Aorta (tissue), 5 donors: ENCODE measurements at regions not wholly inside any gene's neighbourhood (a gene's known extent, or its start where the extent isn't known, plus 50 kb on each side); places are given as distances from the start of the nearest gene placed in this dataset.

ENCODE experiments used
- ATAC-seq: fragments of 200-7000 bp; cut with Tn5 transposase; one replicate; pipeline ENCODE4 v1.9.1; 2022; ENCODE audit warnings: moderate library complexity; ENCODE audit not compliant: low FRiP score
- DNase-seq, 2 donors: peaks; one replicate each; pipeline ENCODE4 v3.0.0-alpha.2; 2020
- H3K27ac ChIP-seq, 2 donors: one replicate each; pipeline ENCODE4 v1.5.1; 2013; ENCODE audit warnings: low read length in 2 of 2, mild to moderate bottlenecking in 2 of 2, moderate library complexity in 2 of 2, control low read depth in 1 of 2, inconsistent platforms in 1 of 2, low read depth in 1 of 2
- H3K27me3 ChIP-seq, 2 donors: one replicate each; pipeline ENCODE4 v1.6.1; 2013; ENCODE audit warnings: control low read depth in 1 of 2, low read length in 1 of 2, mild to moderate bottlenecking in 1 of 2, moderate library complexity in 1 of 2; ENCODE audit not compliant: insufficient read depth in 2 of 2, control insufficient read depth in 1 of 2
- H3K36me3 ChIP-seq, 2 donors: one replicate each; pipeline ENCODE4 v1.6.1; 2013; ENCODE audit warnings: control low read depth in 1 of 2, low read length in 1 of 2, mild to moderate bottlenecking in 1 of 2; ENCODE audit not compliant: insufficient read depth in 2 of 2, control insufficient read depth in 1 of 2
- H3K4me1 ChIP-seq, 2 donors: one replicate each; pipeline ENCODE4 v1.6.1; 2013; ENCODE audit warnings: low read length in 2 of 2, control low read depth in 1 of 2, mild to moderate bottlenecking in 1 of 2, moderate library complexity in 1 of 2; ENCODE audit not compliant: insufficient read depth in 2 of 2, control insufficient read depth in 1 of 2
- H3K4me3 ChIP-seq, 2 donors: one replicate each; pipeline ENCODE4 v1.5.1; 2013; ENCODE audit warnings: low read length in 2 of 2, control low read depth in 1 of 2, mild to moderate bottlenecking in 1 of 2
- H3K9me3 ChIP-seq: one replicate; pipeline ENCODE4 v1.6.1; 2013; ENCODE audit warnings: mild to moderate bottlenecking, low read length; ENCODE audit not compliant: control insufficient read depth
- WGBS, 2 donors: extraction: QIAGEN DNeasy Blood & Tissue Kit; methylation state at CpG; one replicate each; pipeline ENCODE4 v1.1.7; 2013; 5-methylcytosine and 5-hydroxymethylcytosine counted together
- intact Hi-C, 2 donors: fragments of 100-400 bp; cut with DNase I; formaldehyde crosslinking; loops; one replicate each; pipeline versions ENCODE4 v1.14.2 to v1.15.0; 2022
- donor health status: healthy with polysubstance abuse.
- donor health status: Bipolar disorder and iron deficiency.
- donor health status: DM: no; HTN: no; CAD: no.
- donor health status: DM: no; HTN: no; CAD: no.
- donor health status: DM: yes; HTN: yes; CAD: no.

GRCh38 chr1:229196404-229197264, 74.3 kb upstream of the RAB4A start:
- DNase-seq (no peak), ATAC-seq (no peak)
- intact Hi-C loops = no loop called here
- H3K36me3 ChIP-seq = no peaks in the 10 kb centered on the region
- H3K9me3 ChIP-seq = no peaks in the 10 kb centered on the region
- H3K27me3 ChIP-seq = no peaks in the 10 kb centered on the region
- H3K4me1 ChIP-seq = no peaks in the 10 kb centered on the region
- H3K4me3 ChIP-seq = no peak overlapping the region
- 86 to 93% methylated on average over 6 of the region's 6 CpGs for WGBS, 2 donors
- no peak overlapping the region for H3K27ac ChIP-seq

- Histone ChIP-seq H3K4me1 (no peaks in the 10 kb centered on the region), H3K4me3 (no peak overlapping the region), H3K27ac (no peak overlapping the region), H3K27me3 (no peaks in the 10 kb centered on the region), H3K9me3 (no peaks in the 10 kb centered on the region), H3K36me3 (no peaks in the 10 kb centered on the region)
- no peak for DNase-seq
- no peak for ATAC-seq
- intact Hi-C loops = no loop called here
- WGBS, 2 donors = 94 to 97% methylated on average over 5 of the region's 5 CpGs
These were observed 73.7 kb upstream of the RAB4A start for GRCh38 chr1:229197265-229197585.

GRCh38 chr1:229199261-229200243, 71.4 kb upstream of the RAB4A start:
- Histone ChIP-seq H3K36me3 (no peaks in the 10 kb centered on the region), H3K27me3 (no peaks in the 10 kb centered on the region), H3K9me3 (no peaks in the 10 kb centered on the region), H3K4me3 (no peak overlapping the region), H3K4me1 (no peaks in the 10 kb centered on the region), H3K27ac (no peak overlapping the region)
- WGBS, 2 donors = 71 to 72% methylated on average over 16 of the region's 16 CpGs
- DNase-seq = peak in 1 of 2 donors; percentile 56
- ATAC-seq = no peak
- intact Hi-C loops = no loop called here

GRCh38 chr1:229203030-229203751, 67.7 kb upstream of the RAB4A start:
- no peak overlapping the region for H3K27ac ChIP-seq
- no peaks in the 10 kb centered on the region for H3K9me3 ChIP-seq
- H3K27me3 ChIP-seq = no peaks in the 10 kb centered on the region
- H3K4me1 ChIP-seq = no peaks in the 10 kb centered on the region
- 90 to 92% methylated on average over 5 of the region's 5 CpGs for WGBS, 2 donors
- H3K4me3 ChIP-seq = no peak overlapping the region
- DNase-seq (no peak), ATAC-seq (no peak)
- intact Hi-C loops = no loop called here
- no peaks in the 10 kb centered on the region for H3K36me3 ChIP-seq

- Histone ChIP-seq H3K36me3 (no peaks in the 10 kb centered on the region), H3K4me1 (no peaks in the 10 kb centered on the region), H3K4me3 (no peak overlapping the region), H3K27me3 (no peaks in the 10 kb centered on the region), H3K9me3 (no peaks in the 10 kb centered on the region), H3K27ac (peak overlapping the region in 1 of 2 donors; percentile 39)
- intact Hi-C loops = no loop called here
- no peak for DNase-seq
- 79% methylated on average over 11 of the region's 11 CpGs for WGBS, 2 donors
- ATAC-seq = no peak
These were observed 66.8 kb upstream of the RAB4A start for GRCh38 chr1:229203991-229204632.

- Histone ChIP-seq H3K27ac (peak overlapping the region; percentile 43 to 95), H3K36me3 (no peaks in the 10 kb centered on the region), H3K27me3 (no peaks in the 10 kb centered on the region), H3K9me3 (no peaks in the 10 kb centered on the region), H3K4me1 (no peaks in the 10 kb centered on the region), H3K4me3 (no peak overlapping the region)
- DNase-seq = no peak
- peak; percentile 69 for ATAC-seq
- intact Hi-C loops = no loop called here
- 6 to 9% methylated on average over 17 of the region's 17 CpGs for WGBS, 2 donors
These were observed 65.8 kb upstream of the RAB4A start for GRCh38 chr1:229204921-229205777.

GRCh38 chr1:229205854-229206253, 65.1 kb upstream of the RAB4A start:
- Histone ChIP-seq H3K27me3 (no peaks in the 10 kb centered on the region), H3K27ac (peak overlapping the region; percentile 43 to 95), H3K9me3 (no peaks in the 10 kb centered on the region), H3K4me3 (no peak overlapping the region), H3K36me3 (no peaks in the 10 kb centered on the region), H3K4me1 (no peaks in the 10 kb centered on the region)
- intact Hi-C loops = no loop called here
- DNase-seq (no peak), ATAC-seq (no peak)
- 63 to 69% methylated on average over 8 of the region's 8 CpGs for WGBS, 2 donors
